Right atrium auricular region (tissue), 2 donors: ENCODE measurements at regions not wholly inside any gene's neighbourhood (a gene's known extent, or its start where the extent isn't known, plus 50 kb on each side); places are given as distances from the start of the nearest gene placed in this dataset.

Experiments used
- DNase-seq: peaks from one replicate; pipeline ENCODE4 v3.0.0-alpha.2; 2019; ENCODE audit warnings: low spot score
- H3K27ac ChIP-seq, 2 donors: fragments of 200-600 bp; sonication (generic); 1 replicate in 1 of 2; 2 replicates in 1 of 2; pipeline ENCODE4 v1.5.1; 2016 to 2019
- H3K27me3 ChIP-seq, 2 donors: fragments of 200-600 bp; sonication (generic); one replicate each; pipeline versions ENCODE4 v1.5.1 to v1.6.0; 2017 to 2019
- H3K36me3 ChIP-seq: fragments of 200-600 bp; sonication (generic); one replicate; pipeline ENCODE4 v1.5.1; 2016
- H3K4me1 ChIP-seq, 2 donors: fragments of 200-600 bp; sonication (generic); one replicate each; pipeline versions ENCODE4 v1.5.1 to v1.6.0; 2017 to 2019
- H3K4me3 ChIP-seq, 2 donors: fragments of 200-600 bp; sonication (generic); 1 replicate in 1 of 2; 2 replicates in 1 of 2; pipeline ENCODE4 v1.5.1; 2017 to 2019; ENCODE audit warnings: mild to moderate bottlenecking in 1 of 2, moderate library complexity in 1 of 2
- H3K9me3 ChIP-seq, 2 donors: fragments of 200-600 bp; sonication (generic); one replicate each; pipeline ENCODE4 v1.5.1; 2019
- TF ChIP-seq, protein P1 (sequence below), 2 donors: fragments of 200-600 bp; sonication (generic); IDR thresholded peaks; one replicate each; pipeline ENCODE4 v1.5.1; 2019; ENCODE audit warnings: antibody characterized with exemption in 2 of 2

DNA sequence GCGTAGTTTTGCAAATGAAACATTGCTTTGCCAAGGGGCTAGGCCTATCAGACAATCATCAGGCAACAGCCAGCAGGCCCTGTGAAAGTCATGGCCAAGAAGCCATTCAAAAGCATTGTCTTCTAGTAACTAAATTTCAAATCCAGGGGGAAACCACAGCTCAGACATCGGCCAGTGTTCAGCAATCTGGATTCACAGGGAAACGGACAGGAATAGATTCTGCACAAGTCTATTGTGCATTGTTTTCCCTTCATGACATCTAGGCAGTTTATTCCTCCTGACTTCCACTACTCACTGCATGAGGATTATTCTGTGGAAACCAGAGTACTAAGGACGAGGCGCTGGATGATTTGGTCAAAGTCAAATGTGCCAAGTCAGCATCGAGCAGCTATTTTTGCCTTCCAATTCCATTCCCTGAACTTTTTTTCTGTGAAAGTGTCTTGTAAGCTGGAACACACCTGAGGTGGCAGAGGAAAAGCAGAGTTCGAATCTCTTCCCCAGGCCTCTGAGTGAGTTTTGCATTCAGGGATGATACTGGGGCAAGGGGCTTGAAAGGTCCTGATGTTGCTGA, 75.4 kb downstream of the VCPKMT start:
- H3K4me1 ChIP-seq: peaks cover 0 to 52% of the 10 kb centered on the region in 2 donors
- H3K27ac ChIP-seq: no peak overlapping the region
- H3K36me3 ChIP-seq: no peaks in the 10 kb centered on the region
- H3K9me3 ChIP-seq: no peaks in the 10 kb centered on the region
- H3K4me3 ChIP-seq: no peak overlapping the region
- DNase-seq: no peak
- H3K27me3 ChIP-seq: no peaks in the 10 kb centered on the region
- TF ChIP-seq, protein P1, sequence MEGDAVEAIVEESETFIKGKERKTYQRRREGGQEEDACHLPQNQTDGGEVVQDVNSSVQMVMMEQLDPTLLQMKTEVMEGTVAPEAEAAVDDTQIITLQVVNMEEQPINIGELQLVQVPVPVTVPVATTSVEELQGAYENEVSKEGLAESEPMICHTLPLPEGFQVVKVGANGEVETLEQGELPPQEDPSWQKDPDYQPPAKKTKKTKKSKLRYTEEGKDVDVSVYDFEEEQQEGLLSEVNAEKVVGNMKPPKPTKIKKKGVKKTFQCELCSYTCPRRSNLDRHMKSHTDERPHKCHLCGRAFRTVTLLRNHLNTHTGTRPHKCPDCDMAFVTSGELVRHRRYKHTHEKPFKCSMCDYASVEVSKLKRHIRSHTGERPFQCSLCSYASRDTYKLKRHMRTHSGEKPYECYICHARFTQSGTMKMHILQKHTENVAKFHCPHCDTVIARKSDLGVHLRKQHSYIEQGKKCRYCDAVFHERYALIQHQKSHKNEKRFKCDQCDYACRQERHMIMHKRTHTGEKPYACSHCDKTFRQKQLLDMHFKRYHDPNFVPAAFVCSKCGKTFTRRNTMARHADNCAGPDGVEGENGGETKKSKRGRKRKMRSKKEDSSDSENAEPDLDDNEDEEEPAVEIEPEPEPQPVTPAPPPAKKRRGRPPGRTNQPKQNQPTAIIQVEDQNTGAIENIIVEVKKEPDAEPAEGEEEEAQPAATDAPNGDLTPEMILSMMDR (IDR thresholded peaks at IDR 0.05): no peak

- TF ChIP-seq, protein P1 (IDR thresholded peaks at IDR 0.05): no peak
- Histone ChIP-seq H3K27me3 (no peaks in the 10 kb centered on the region), H3K4me1 (peaks cover 0 to 56% of the 10 kb centered on the region in 2 donors), H3K27ac (no peak overlapping the region), H3K4me3 (no peak overlapping the region), H3K9me3 (no peaks in the 10 kb centered on the region), H3K36me3 (no peaks in the 10 kb centered on the region)
- DNase-seq: no peak
These were observed 74.4 kb downstream of the VCPKMT start for GRCh38 chr14:50041980-50042379.

DNA sequence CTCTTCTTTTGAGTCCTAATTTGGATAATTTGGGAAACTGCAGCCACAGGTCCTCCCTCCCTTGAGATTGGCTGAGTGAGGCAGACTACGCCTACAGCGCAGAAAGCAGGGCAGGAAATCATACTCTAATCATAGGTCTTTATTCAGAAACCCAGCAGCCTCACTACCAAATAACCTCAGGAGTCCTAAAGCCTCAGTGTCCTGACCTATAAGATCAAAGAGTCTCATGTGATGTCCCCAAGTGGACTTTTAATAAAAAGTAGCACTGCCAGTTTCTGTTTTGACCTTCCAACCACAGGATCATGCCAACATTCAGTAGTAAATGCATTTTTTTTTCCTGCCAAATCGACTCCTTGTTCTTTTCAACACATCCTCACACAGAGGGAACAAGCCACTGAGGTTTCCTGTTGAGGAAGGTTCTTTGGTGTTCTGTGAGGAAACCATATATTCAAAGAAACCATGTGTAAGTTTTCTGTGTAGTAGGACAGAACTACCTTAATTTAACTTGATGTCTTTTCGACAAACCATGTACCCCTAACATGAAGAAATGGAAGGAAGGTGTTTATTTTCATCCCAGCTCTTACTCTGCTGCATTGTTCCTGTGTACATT, 72.2 kb downstream of the VCPKMT start:
- Histone ChIP-seq H3K4me1 (peaks cover 0 to 61% of the 10 kb centered on the region in 2 donors), H3K36me3 (no peaks in the 10 kb centered on the region), H3K27me3 (no peaks in the 10 kb centered on the region), H3K9me3 (no peaks in the 10 kb centered on the region), H3K27ac (peak overlapping the region; percentile 67 to 72), H3K4me3 (no peak overlapping the region)
- TF ChIP-seq, protein P1 (IDR thresholded peaks at IDR 0.05): no peak
- no peak for DNase-seq

DNA sequence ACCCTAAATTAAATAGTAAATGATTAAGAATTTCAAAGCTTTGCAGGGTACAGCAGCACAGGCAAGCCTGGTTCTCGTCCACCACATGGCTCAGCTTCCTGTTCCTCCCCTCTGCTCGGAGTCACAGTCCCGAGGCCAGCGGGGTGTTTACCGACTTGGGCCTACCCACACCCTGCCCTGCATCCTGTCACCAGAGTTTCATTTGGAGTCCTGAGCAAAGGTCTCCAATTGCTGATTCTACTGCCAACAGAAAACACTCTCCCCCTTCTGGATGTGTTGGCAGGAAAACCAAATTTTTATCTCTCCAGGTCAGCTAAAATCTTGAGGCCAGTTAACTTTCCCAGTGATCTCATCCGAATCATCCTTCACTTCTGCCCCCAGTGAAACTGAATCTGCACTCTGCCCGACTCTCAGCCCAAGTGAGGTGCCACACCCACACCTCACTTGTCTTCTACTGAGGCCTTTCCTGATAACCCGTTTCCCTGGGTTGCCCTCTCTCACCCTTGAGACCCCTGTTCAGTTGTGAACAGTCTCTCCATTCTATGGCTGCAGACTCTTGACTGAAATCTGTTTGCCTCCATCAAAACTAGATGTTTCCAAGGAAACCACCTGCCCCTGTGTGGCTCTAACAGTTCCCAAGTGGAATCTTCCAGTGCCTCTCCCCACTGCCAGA, 71.2 kb downstream of the VCPKMT start:
- H3K36me3 ChIP-seq: no peaks in the 10 kb centered on the region
- no peaks in the 10 kb centered on the region for H3K9me3 ChIP-seq
- peak overlapping the region; percentile 67 to 72 for H3K27ac ChIP-seq
- peaks cover 0 to 53% of the 10 kb centered on the region in 2 donors for H3K4me1 ChIP-seq
- TF ChIP-seq, protein P1 (IDR thresholded peaks at IDR 0.05): no peak
- H3K4me3 ChIP-seq: no peak overlapping the region
- DNase-seq: peak; percentile 92
- no peaks in the 10 kb centered on the region for H3K27me3 ChIP-seq

DNA sequence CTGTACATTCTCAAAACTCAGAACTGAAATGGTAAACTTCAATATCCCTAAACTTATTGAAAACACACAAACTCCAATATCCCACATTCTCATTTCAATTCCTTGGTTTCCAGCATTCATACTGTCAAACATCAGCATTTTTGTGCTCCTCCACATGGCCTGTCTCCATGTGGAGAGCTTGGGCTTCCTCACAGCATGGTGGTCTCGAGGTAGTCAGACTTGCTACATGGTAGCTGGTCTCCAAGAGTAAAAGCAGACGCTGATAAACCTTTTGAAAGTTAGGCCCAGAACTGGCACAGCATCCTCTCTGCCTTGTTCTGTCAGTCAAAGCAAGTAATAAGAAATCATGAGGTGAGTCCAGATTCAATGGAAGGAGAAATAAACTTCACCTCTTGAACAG, 70.5 kb downstream of the VCPKMT start:
- H3K4me1 ChIP-seq: peaks cover 0 to 46% of the 10 kb centered on the region in 2 donors
- no peaks in the 10 kb centered on the region for H3K9me3 ChIP-seq
- H3K36me3 ChIP-seq: no peaks in the 10 kb centered on the region
- H3K27ac ChIP-seq: peak overlapping the region; percentile 67 to 72
- no peaks in the 10 kb centered on the region for H3K27me3 ChIP-seq
- DNase-seq: no peak
- TF ChIP-seq, protein P1 (IDR thresholded peaks at IDR 0.05): no peak
- no peak overlapping the region for H3K4me3 ChIP-seq
